Panc1 (cell line): ENCODE measurements at regions not wholly inside any gene's neighbourhood (a gene's known extent, or its start where the extent isn't known, plus 50 kb on each side); places are given as distances from the start of the nearest gene placed in this dataset.

Source experiments
- CTCF ChIP-seq: fragments of 450-650 bp; IDR thresholded peaks from 2 replicates; pipeline ENCODE4 v1.5.1; 2017; ENCODE audit warnings: mild to moderate bottlenecking
- POLR2AphosphoS5 ChIP-seq: IDR thresholded peaks from 2 replicates; pipeline ENCODE4 v1.6.1; 2012; ENCODE audit warnings: mild to moderate bottlenecking, low read depth, low read length, moderate library complexity
- REST ChIP-seq, 2 experiments: IDR thresholded peaks; 2 replicates each; pipeline ENCODE4 v1.6.1; 2011 to 2012; ENCODE audit warnings: low read depth in 2 of 2, control low read depth in 1 of 2, low read length in 1 of 2, mild to moderate bottlenecking in 1 of 2, moderate library complexity in 1 of 2; ENCODE audit not compliant: insufficient read depth in 1 of 2

- TF ChIP-seq CTCF: no peak
- TF ChIP-seq REST (IDR thresholded peaks at IDR 0.05; ENCODE audit: insufficient read depth in 1 of 2, low read depth in 2 of 2, low read length in 1 of 2): no peak
- TF ChIP-seq POLR2AphosphoS5: no peak
Observed at GRCh38 chr6:33880104-33880678, 76.4 kb upstream of the MLN start.
